Ureter (tissue), 1 donor: ENCODE measurements at regions not wholly inside any gene's neighbourhood (a gene's known extent, or its start where the extent isn't known, plus 50 kb on each side); places are given as distances from the start of the nearest gene placed in this dataset.

Experiments
- DNase-seq: peaks from one replicate; pipeline ENCODE4 v3.0.0-alpha.2; 2020; ENCODE audit warnings: low spot score
- donor health status: DM: yes; HTN: yes; CAD: no.

GRCh38 chr16:54519161-54519695, 232.6 kb upstream of the IRX3 start:
- DNase-seq: no peak

GRCh38 chr16:54517181-54517580, 230.6 kb upstream of the IRX3 start:
- no peak for DNase-seq

- no peak for DNase-seq
Measured at GRCh38 chr16:54512467-54512995, 225.9 kb upstream of the IRX3 start.

GRCh38 chr16:54511222-54511731, 224.7 kb upstream of the IRX3 start:
- DNase-seq: no peak

GRCh38 chr16:54510685-54511221, 224.2 kb upstream of the IRX3 start:
- no peak for DNase-seq

- no peak for DNase-seq
Measured at GRCh38 chr16:54509456-54509855, 222.9 kb upstream of the IRX3 start.

GRCh38 chr16:54508351-54508750, 221.8 kb upstream of the IRX3 start:
- no peak for DNase-seq

GRCh38 chr16:54506741-54507500, 220.3 kb upstream of the IRX3 start:
- DNase-seq: no peak

- no peak for DNase-seq
Measured at GRCh38 chr16:54506214-54506580, 219.6 kb upstream of the IRX3 start.

GRCh38 chr16:54505549-54506213, 219.1 kb upstream of the IRX3 start:
- DNase-seq: no peak

- no peak for DNase-seq
Measured at GRCh38 chr16:54504372-54504771, 217.8 kb upstream of the IRX3 start.

GRCh38 chr16:54503856-54504219, 217.3 kb upstream of the IRX3 start:
- DNase-seq: no peak

- no peak for DNase-seq
Measured at GRCh38 chr16:54503011-54503855, 216.6 kb upstream of the IRX3 start.

GRCh38 chr16:54501797-54502196, 215.2 kb upstream of the IRX3 start:
- DNase-seq: no peak

GRCh38 chr16:54493594-54493993, 207.0 kb upstream of the IRX3 start:
- no peak for DNase-seq

- DNase-seq: no peak
Measured at GRCh38 chr16:54493061-54493460, 206.5 kb upstream of the IRX3 start.

GRCh38 chr16:54490112-54490488, 203.5 kb upstream of the IRX3 start:
- DNase-seq: no peak

GRCh38 chr16:54489225-54490111, 202.9 kb upstream of the IRX3 start:
- DNase-seq: no peak

- no peak for DNase-seq
Measured at GRCh38 chr16:54488729-54489128, 202.1 kb upstream of the IRX3 start.

- DNase-seq: no peak
Measured at GRCh38 chr16:54487933-54488332, 201.3 kb upstream of the IRX3 start.

- DNase-seq: no peak
Measured at GRCh38 chr16:54484700-54485099, 198.1 kb upstream of the IRX3 start.
